Astrocyte of the cerebellum (primary cell): ENCODE measurements at regions not wholly inside any gene's neighbourhood (a gene's known extent, or its start where the extent isn't known, plus 50 kb on each side); places are given as distances from the start of the nearest gene placed in this dataset.

Experiments used
- DNase-seq: peaks from one replicate; pipeline ENCODE4 v3.0.0-alpha.2; 2011; ENCODE audit warnings: low read depth
- H3K4me3 ChIP-seq: 2 replicates; pipeline ENCODE4 v1.5.1; 2011; ENCODE audit warnings: mild to moderate bottlenecking, low read depth, low read length, moderate library complexity
- CTCF ChIP-seq: IDR thresholded peaks from 2 replicates; pipeline ENCODE4 v1.5.1; 2012; ENCODE audit warnings: low read length, low read depth, moderate library complexity, mild to moderate bottlenecking; ENCODE audit errors: missing control alignments
- in situ Hi-C: cut with HindIII; loops from 2 replicates; pipeline ENCODE4 v1.10.0; 2017; ENCODE audit warnings: low sequenced_read_pairs

GRCh38 chr12:58458102-58458501, 462.2 kb downstream of the LRIG3 start:
- no peak for TF ChIP-seq CTCF
- DNase-seq, result no peak
- H3K4me3 ChIP-seq, result no peak overlapping the region
- in situ Hi-C loops, result no loop called here

- in situ Hi-C loops, result no loop called here
- no peak for TF ChIP-seq CTCF
- no peak overlapping the region for H3K4me3 ChIP-seq
- no peak for DNase-seq
These were observed 461.1 kb downstream of the LRIG3 start for GRCh38 chr12:58459191-58459590.

GRCh38 chr12:58463051-58463450, 457.3 kb downstream of the LRIG3 start:
- no peak overlapping the region for H3K4me3 ChIP-seq
- no peak for TF ChIP-seq CTCF
- in situ Hi-C loops, result no loop called here

GRCh38 chr12:58465418-58465817, 454.9 kb downstream of the LRIG3 start:
- no peak overlapping the region for H3K4me3 ChIP-seq
- no peak for DNase-seq
- in situ Hi-C loops, result no loop called here
- TF ChIP-seq CTCF, result no peak

More at GRCh38 chr12:58463051-58463450, 457.3 kb downstream of the LRIG3 start:
- DNase-seq, result no peak

- in situ Hi-C loops, result no loop called here
- DNase-seq, result no peak
- no peak for TF ChIP-seq CTCF
- H3K4me3 ChIP-seq, result no peak overlapping the region
These were observed 449.9 kb downstream of the LRIG3 start for GRCh38 chr12:58470266-58471010.

GRCh38 chr12:58479401-58479800, 440.9 kb downstream of the LRIG3 start:
- DNase-seq, result no peak
- no peak for TF ChIP-seq CTCF

More at GRCh38 chr12:58479401-58479800, 440.9 kb downstream of the LRIG3 start:
- in situ Hi-C loops, result no loop called here
- H3K4me3 ChIP-seq, result no peak overlapping the region
